Thymus (tissue), 11 donors: ENCODE measurements at regions not wholly inside any gene's neighbourhood (a gene's known extent, or its start where the extent isn't known, plus 50 kb on each side); places are given as distances from the start of the nearest gene placed in this dataset.

Experiments
- DNase-seq, 9 donors: peaks; one replicate each; pipeline ENCODE4 v3.0.0-alpha.2; 2013; ENCODE audit warnings: low spot score in 9 of 9, low read depth in 6 of 9, missing footprints in 1 of 9
- H3K27ac ChIP-seq, 2 donors: one replicate each; pipeline ENCODE4 v1.5.1; 2013; ENCODE audit warnings: control low read depth in 1 of 2, low read depth in 1 of 2, low read length in 1 of 2, mild to moderate bottlenecking in 1 of 2, moderate library complexity in 1 of 2
- H3K27me3 ChIP-seq, 2 donors: one replicate each; pipeline ENCODE4 v1.5.1; 2013; ENCODE audit warnings: low read length in 1 of 2; ENCODE audit not compliant: control insufficient read depth in 2 of 2, insufficient read depth in 1 of 2
- H3K36me3 ChIP-seq, 2 donors: one replicate each; pipeline ENCODE4 v1.5.1; 2013; ENCODE audit warnings: low read length in 1 of 2, mild to moderate bottlenecking in 1 of 2, moderate library complexity in 1 of 2; ENCODE audit not compliant: control insufficient read depth in 2 of 2, insufficient read depth in 2 of 2
- H3K4me1 ChIP-seq, 2 donors: one replicate each; pipeline ENCODE4 v1.5.1; 2013; ENCODE audit warnings: low read length in 2 of 2; ENCODE audit not compliant: control insufficient read depth in 2 of 2, insufficient read depth in 2 of 2
- H3K4me3 ChIP-seq, 2 donors: one replicate each; pipeline ENCODE4 v1.5.1; 2013; ENCODE audit warnings: low read length in 2 of 2, control low read depth in 1 of 2, mild to moderate bottlenecking in 1 of 2
- H3K9me3 ChIP-seq, 2 donors: one replicate each; pipeline ENCODE4 v1.5.1; 2013; ENCODE audit warnings: low read length in 1 of 2, mild to moderate bottlenecking in 1 of 2; ENCODE audit not compliant: control insufficient read depth in 2 of 2, insufficient read depth in 1 of 2
- WGBS: extraction: QIAGEN DNeasy Blood & Tissue Kit; methylation state at CpG from one replicate; pipeline ENCODE4 v1.1.7; 2013; 5-methylcytosine and 5-hydroxymethylcytosine counted together
- donor health status: healthy.

DNA sequence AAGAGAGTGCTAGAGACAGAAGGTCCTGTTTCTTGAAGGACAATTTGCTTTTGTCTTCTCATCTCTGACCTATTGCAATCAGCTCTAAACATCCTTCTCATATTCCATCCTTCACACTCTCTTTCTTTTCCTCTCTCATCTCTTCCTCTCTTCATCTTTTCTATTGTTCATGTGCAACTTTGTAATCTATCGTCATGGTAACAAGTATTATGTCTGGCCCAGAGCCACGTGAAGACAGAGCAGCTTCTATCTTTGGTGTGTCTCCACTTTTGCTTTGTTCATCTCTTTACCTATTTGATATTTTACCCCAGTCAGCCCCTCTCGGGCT lies 104.9 kb upstream of the ABCB5 start:
- no peaks in the 10 kb centered on the region for H3K36me3 ChIP-seq
- no peak overlapping the region for H3K27ac ChIP-seq
- no peak overlapping the region for H3K4me3 ChIP-seq
- no peak for DNase-seq
- no peaks in the 10 kb centered on the region for H3K4me1 ChIP-seq
- no peaks in the 10 kb centered on the region for H3K27me3 ChIP-seq
- WGBS: 96% methylated on average over 3 of the region's 3 CpGs
- no peaks in the 10 kb centered on the region for H3K9me3 ChIP-seq

GRCh38 chr7:20513341-20513740 lies 102.1 kb upstream of the ABCB5 start:
- Histone ChIP-seq H3K4me3 (no peak overlapping the region), H3K36me3 (no peaks in the 10 kb centered on the region), H3K9me3 (no peaks in the 10 kb centered on the region), H3K27ac (no peak overlapping the region), H3K27me3 (no peaks in the 10 kb centered on the region), H3K4me1 (no peaks in the 10 kb centered on the region)
- DNase-seq: peak in 1 of 9 donors; percentile 8
- WGBS: 37% methylated on average over 2 of the region's 2 CpGs

DNA sequence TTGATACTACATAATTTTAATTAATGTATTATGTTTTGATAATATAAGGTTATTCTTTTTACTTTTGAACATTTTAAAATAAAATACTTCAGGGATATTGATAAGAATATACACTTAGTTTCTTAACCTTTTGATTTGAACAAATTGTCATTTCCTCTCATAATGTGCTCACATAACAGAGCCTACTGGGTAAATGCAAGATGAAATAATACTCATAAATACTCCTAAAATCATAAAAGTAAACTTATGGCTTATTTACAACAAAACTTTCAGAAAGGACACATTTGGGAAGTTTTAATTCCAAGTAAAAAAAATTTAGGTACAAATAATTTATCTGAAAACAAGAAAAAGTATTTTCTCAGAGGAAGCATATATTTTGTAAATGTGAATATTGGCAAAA lies 101.6 kb upstream of the ABCB5 start:
- no peak overlapping the region for H3K27ac ChIP-seq
- H3K9me3 ChIP-seq: no peaks in the 10 kb centered on the region
- no peak overlapping the region for H3K4me3 ChIP-seq
- H3K27me3 ChIP-seq: no peaks in the 10 kb centered on the region
- DNase-seq: no peak
- H3K4me1 ChIP-seq: no peaks in the 10 kb centered on the region
- H3K36me3 ChIP-seq: no peaks in the 10 kb centered on the region

GRCh38 chr7:20514364-20514763 lies 101.1 kb upstream of the ABCB5 start:
- H3K36me3 ChIP-seq: no peaks in the 10 kb centered on the region
- H3K4me3 ChIP-seq: no peak overlapping the region
- DNase-seq: peak in 4 of 9 donors; percentile 4 to 35 (median 8)
- H3K27me3 ChIP-seq: no peaks in the 10 kb centered on the region
- 6% methylated on average over 2 of the region's 2 CpGs for WGBS
- no peak overlapping the region for H3K27ac ChIP-seq
- no peaks in the 10 kb centered on the region for H3K9me3 ChIP-seq
- H3K4me1 ChIP-seq: no peaks in the 10 kb centered on the region

GRCh38 chr7:20519645-20520044 lies 95.8 kb upstream of the ABCB5 start:
- H3K4me1 ChIP-seq: no peaks in the 10 kb centered on the region
- H3K27ac ChIP-seq: no peak overlapping the region
- no peak for DNase-seq
- H3K27me3 ChIP-seq: no peaks in the 10 kb centered on the region
- H3K4me3 ChIP-seq: no peak overlapping the region
- WGBS: 93% methylated on average over 2 of the region's 2 CpGs
- H3K9me3 ChIP-seq: no peaks in the 10 kb centered on the region
- H3K36me3 ChIP-seq: no peaks in the 10 kb centered on the region

GRCh38 chr7:20520530-20520929 lies 94.9 kb upstream of the ABCB5 start:
- no peaks in the 10 kb centered on the region for H3K36me3 ChIP-seq
- no peaks in the 10 kb centered on the region for H3K9me3 ChIP-seq
- DNase-seq: no peak
- no peak overlapping the region for H3K4me3 ChIP-seq
- no peak overlapping the region for H3K27ac ChIP-seq
- no peaks in the 10 kb centered on the region for H3K27me3 ChIP-seq
- H3K4me1 ChIP-seq: no peaks in the 10 kb centered on the region
- WGBS: 97% methylated on average over 4 of the region's 4 CpGs

DNA sequence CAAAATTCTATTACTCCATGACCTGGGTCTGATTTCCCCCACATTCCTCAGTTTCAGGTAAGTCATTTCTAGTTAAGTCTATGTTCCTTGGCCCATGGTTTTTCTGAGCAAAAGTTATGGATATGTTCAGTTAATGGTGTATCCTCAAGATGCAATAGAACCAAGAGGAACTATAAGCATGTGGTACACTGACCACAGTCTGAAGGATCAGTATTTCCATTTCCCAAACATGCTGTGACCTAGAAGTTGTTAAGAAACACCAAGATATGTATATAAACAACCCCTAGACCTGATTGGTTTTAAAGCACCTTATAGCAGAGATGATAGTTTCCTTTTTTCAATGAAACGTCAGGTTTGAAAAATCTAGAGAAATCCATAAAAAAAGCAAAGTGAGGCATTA lies 94.2 kb upstream of the ABCB5 start:
- Histone ChIP-seq H3K9me3 (no peaks in the 10 kb centered on the region), H3K4me1 (no peaks in the 10 kb centered on the region), H3K4me3 (no peak overlapping the region), H3K27me3 (no peaks in the 10 kb centered on the region), H3K27ac (no peak overlapping the region), H3K36me3 (no peaks in the 10 kb centered on the region)
- DNase-seq: no peak
- WGBS: 96% methylated on average over 1 of the region's 1 CpG

DNA sequence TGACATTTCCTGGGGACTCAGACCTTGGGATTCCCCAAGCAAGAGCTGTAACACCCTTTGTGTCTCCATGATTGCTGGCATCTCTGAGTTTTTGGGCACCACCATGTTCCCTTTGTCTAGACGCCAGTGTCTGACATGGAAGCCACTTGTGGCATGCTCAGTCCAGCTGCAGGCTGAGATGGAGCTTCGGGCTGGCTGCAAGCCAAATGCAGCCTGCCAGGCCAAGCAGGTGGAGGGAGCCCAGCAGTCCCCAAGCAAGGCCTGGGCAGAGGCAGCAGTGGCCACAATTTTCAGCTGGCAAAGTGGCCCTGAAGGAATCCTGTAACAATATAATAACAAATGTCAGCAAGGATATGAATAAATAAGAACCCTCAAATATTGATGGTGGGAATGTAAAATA lies 86.2 kb upstream of the ABCB5 start:
- no peak for DNase-seq
- no peak overlapping the region for H3K27ac ChIP-seq
- WGBS: 96% methylated on average over 2 of the region's 2 CpGs
- no peaks in the 10 kb centered on the region for H3K27me3 ChIP-seq
- peaks cover 0 to 9% of the 10 kb centered on the region in 2 donors for H3K9me3 ChIP-seq
- H3K36me3 ChIP-seq: no peaks in the 10 kb centered on the region
- H3K4me1 ChIP-seq: no peaks in the 10 kb centered on the region
- no peak overlapping the region for H3K4me3 ChIP-seq

GRCh38 chr7:20532890-20533289 lies 82.6 kb upstream of the ABCB5 start:
- peaks cover 0 to 9% of the 10 kb centered on the region in 2 donors for H3K9me3 ChIP-seq
- H3K36me3 ChIP-seq: no peaks in the 10 kb centered on the region
- H3K27me3 ChIP-seq: no peaks in the 10 kb centered on the region
- no peaks in the 10 kb centered on the region for H3K4me1 ChIP-seq
- DNase-seq: no peak
- H3K27ac ChIP-seq: no peak overlapping the region
- 89% methylated on average over 5 of the region's 5 CpGs for WGBS
- H3K4me3 ChIP-seq: no peak overlapping the region

GRCh38 chr7:20534543-20534942 lies 80.9 kb upstream of the ABCB5 start:
- H3K27ac ChIP-seq: no peak overlapping the region
- no peaks in the 10 kb centered on the region for H3K36me3 ChIP-seq
- no peaks in the 10 kb centered on the region for H3K4me1 ChIP-seq
- H3K9me3 ChIP-seq: no peaks in the 10 kb centered on the region
- DNase-seq: no peak
- no peaks in the 10 kb centered on the region for H3K27me3 ChIP-seq
- H3K4me3 ChIP-seq: no peak overlapping the region
